ENCODE measurements at regions not wholly inside any gene's neighbourhood (a gene's known extent, or its start where the extent isn't known, plus 50 kb on each side); places are given as distances from the start of the nearest gene placed in this dataset.

GRCh38 chr5:133732536-133732935 lies 120.2 kb upstream of the FSTL4 start:
- no peak for DNase-seq

- DNase-seq: no peak
These were observed 119.6 kb upstream of the FSTL4 start for GRCh38 chr5:133731951-133732350.

DNA sequence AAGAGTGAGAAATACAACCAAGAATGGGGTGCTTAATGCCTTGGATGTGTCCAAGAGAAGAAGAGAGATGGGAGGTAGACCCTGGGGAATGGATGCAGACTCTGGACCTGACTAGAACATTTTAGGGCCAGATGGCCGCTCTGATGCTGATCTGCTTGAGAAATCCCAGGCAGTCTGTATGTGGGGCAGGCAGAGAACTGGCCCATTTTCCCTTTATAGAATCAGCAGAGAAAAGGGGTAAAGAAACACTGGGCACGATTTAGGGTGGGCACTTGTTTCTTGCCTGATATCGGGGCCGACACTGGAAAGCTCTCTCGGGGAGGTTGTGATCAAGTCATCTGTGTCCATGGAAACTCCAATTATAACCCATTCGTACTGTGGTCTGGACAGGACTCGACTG lies 118.5 kb upstream of the FSTL4 start:
- no peak for DNase-seq

- DNase-seq: no peak
These were observed 118.0 kb upstream of the FSTL4 start for GRCh38 chr5:133730346-133730745.

- DNase-seq: no peak
These were observed 117.5 kb upstream of the FSTL4 start for GRCh38 chr5:133729800-133730199.

DNA sequence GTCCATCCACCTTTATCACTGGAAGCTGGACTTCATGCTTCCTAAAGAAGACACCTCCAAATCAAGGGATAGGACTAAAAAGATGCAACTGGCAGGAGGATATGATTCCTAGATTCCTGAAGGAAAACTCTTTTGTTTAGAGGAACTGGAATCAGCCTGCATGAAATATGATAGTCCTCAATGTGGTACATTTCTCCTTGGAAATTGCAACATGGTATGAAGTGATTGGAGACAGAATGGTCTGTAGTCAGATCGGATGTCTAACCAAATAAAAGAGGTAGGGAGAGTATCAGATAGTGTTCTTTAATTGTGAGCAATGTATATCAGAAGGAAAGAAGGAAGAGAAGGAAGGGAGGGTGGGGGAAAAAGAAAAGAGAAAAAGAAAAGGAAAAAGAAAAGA lies 116.1 kb upstream of the FSTL4 start:
- no peak for DNase-seq

- no peak for DNase-seq
These were observed 115.3 kb upstream of the FSTL4 start for GRCh38 chr5:133727636-133728035.

DNA sequence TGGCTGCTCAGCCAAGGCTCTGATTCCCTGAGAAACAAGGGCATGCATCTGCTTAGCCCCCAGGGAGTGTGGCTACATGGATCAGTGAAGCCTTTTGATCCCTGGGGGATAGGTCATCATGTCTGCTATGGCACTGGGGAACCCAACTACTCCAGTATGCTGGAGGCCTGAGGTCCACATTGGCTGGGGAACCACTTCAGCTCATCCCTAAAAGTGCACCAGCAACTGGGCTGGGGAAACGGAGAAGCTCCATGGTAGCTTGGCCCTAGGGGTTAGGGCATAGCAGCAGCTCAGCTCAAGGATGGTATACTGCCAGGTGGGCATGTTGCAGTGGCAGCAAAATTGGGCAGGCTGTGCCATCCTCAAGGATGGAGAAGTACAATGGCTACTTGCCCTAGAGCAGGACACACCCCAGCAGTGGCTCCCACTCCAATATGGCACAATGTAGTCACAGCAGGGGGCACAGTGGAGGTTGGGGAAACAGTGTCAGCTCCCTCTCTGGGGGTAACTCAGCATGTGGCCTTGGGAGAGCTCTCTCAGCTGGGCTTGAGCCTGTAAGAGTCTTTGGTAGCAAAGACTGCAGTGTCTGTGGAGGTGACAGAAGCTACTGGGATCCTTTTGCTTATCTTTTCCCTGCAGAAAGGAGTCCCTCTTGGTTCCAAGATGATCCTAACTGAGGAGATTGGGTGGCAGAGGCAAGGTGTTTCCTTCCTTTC lies 111.5 kb upstream of the FSTL4 start:
- DNase-seq: no peak

- DNase-seq: no peak
These were observed 110.8 kb upstream of the FSTL4 start for GRCh38 chr5:133723126-133723525.

DNA sequence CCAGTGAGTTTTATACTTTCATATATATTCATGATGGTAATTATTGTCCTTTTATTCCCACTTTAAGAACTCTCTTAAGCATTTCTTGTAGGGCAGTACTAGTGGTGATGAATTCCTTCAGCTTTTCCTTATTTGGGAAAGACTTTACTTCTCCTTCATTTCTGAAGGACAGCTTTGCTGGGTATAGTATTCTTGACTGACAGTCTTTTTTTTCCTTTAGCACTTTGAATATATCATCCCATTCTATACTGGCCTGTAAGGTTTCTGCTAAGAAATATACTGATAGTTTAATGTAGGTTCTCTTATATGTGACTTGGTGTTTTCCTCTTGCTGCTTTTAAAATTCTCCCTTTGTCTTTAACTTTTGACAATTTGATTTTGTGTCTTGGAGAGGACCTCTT lies 109.0 kb upstream of the FSTL4 start:
- no peak for DNase-seq

DNA sequence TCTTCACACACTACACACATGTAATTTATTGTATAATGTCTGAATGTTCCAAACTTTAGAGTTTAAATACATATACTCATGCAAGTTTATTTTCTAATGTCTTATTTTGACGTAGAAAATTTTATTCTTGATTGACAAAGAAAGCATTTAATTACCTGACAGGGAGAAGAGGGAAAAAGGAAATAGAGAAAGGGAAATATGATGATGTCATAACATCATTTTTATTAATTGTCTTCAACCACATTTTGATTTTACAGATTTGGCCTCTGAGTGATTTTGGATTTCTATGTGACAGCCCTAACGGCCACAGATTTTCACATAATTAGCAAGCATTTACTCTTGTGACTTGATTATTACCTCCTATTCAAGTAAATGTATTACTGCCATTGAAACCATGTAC lies 106.1 kb upstream of the FSTL4 start:
- DNase-seq: no peak

- no peak for DNase-seq
These were observed 104.3 kb upstream of the FSTL4 start for GRCh38 chr5:133716532-133717183.

- no peak for DNase-seq
These were observed 103.3 kb upstream of the FSTL4 start for GRCh38 chr5:133715616-133716015.

GRCh38 chr5:133715216-133715615 lies 102.9 kb upstream of the FSTL4 start:
- no peak for DNase-seq

DNA sequence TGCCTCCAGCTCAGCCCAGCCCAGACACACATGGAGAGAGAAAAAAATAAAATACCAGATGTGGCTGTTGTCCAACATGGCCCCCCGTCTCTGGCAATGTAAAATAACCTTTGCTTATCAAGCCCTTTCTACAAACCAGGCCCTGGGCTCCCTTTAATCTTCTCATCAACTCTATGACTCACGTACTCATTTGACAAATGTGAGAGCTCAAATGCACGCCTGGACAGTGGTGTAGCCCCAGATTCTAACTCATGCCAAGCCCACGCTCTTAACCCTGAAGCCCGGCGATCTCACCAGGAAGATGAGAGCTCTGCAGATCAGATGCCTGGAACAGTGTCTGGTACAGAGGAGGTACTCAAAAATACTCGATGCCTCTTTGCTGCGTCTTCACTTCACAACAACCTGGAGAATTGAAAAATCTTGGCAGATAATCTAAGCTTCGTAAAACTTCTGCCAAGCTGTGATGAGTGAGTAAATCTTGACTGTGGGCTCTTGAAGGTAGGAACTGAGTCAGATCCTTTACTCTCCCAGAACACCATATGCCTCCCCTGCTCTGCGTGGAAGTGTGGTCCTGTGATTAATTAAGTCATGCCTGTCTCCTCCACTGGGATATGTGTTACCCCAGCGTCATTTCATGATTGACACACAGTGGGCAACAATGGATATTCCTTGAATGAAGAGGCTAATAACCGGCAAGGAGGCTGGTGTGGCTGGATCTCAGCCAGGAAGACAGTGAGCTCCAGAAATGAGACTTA lies 102.0 kb upstream of the FSTL4 start:
- DNase-seq: no peak

- no peak for DNase-seq
These were observed 101.4 kb upstream of the FSTL4 start for GRCh38 chr5:133713751-133714150.

GRCh38 chr5:133713209-133713608 lies 100.9 kb upstream of the FSTL4 start:
- DNase-seq: no peak

- DNase-seq: no peak
These were observed 100.2 kb upstream of the FSTL4 start for GRCh38 chr5:133712562-133712961.

GRCh38 chr5:133709209-133709725 lies 96.9 kb upstream of the FSTL4 start:
- no peak for DNase-seq

DNA sequence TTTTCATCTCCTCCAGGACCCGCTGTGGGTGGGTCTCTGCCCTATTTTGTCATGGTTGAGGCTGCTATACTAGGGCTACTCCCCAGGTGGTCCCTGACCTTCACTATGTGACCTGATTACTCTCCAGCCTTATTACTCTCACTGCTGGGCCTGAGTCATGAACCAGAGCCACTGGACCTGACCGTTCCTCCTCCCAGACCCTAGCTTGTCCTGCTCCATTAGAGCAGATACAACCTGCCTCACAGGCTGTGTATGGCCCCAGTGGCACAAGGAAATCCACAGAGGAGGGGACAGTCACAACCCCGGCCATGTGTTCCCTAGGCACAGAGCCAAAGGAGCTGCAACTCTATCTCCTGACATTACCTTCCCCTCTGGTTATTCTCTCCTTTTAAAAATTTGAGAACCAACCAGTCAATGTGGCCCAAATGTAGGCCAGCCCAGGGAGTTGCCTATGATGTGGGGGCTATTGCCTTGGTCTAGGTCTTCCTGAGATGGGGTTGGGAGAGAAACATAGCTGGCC lies 96.0 kb upstream of the FSTL4 start:
- DNase-seq: no peak

GRCh38 chr5:133707629-133708028 lies 95.3 kb upstream of the FSTL4 start:
- no peak for DNase-seq

DNA sequence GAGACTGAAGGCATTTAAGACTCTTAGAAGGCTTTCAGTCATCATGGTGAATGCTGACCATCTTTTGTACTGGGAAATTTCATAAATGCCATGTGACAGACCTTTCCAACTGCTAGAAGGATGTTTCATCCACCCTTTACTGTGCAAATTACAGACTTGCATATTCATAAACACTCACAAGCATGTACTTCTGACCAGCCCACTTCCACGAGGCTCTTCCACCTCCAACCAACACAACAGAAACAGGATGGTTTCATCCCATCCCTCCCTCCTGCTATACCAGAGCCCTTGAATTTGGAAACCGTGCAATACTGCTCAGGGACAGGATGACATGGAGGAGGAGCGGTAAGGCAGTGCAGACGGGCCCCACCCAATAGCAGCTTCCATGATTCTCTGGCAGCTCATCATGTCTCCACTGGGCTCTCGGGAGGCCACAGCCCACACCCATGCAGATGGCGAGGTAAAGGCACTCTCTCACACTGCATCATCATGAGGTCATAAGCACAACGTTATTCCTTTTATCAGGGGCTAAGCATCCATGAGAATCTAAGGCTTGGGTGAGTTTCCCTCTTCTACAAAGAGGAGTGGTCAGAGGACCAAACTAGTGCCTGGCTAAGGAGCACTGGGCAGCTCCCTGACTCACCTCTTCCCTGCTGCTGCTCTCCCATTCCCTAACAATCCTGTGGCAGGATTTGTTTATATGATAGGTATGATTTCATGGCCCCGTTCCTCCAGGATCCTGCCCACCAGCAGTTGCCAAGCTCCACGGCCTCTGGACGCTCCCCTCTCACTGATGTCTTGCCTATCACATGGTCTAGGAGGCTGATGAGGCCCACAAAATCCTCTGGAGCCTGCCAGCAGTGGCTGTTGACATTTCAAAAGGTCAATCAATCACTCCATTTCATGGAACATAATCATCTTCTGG lies 94.4 kb upstream of the FSTL4 start:
- no peak for DNase-seq
